ENCODE measurements at regions not wholly inside any gene's neighbourhood (a gene's known extent, or its start where the extent isn't known, plus 50 kb on each side); places are given as distances from the start of the nearest gene placed in this dataset.

- DNase-seq (ENCODE audit: extremely low read depth, insufficient read length) = no peak
- Histone ChIP-seq H3K4me3 (replicated peaks; ENCODE audit: low read depth, low read length) (no peak overlapping the region), H3K36me3 (ENCODE audit: control insufficient read depth, insufficient read depth, low read length) (no peaks in the 10 kb centered on the region), H3K27me3 (replicated peaks; ENCODE audit: control insufficient read depth, insufficient read depth, low read length) (no peaks in the 10 kb centered on the region)
- TF ChIP-seq, protein P1, sequence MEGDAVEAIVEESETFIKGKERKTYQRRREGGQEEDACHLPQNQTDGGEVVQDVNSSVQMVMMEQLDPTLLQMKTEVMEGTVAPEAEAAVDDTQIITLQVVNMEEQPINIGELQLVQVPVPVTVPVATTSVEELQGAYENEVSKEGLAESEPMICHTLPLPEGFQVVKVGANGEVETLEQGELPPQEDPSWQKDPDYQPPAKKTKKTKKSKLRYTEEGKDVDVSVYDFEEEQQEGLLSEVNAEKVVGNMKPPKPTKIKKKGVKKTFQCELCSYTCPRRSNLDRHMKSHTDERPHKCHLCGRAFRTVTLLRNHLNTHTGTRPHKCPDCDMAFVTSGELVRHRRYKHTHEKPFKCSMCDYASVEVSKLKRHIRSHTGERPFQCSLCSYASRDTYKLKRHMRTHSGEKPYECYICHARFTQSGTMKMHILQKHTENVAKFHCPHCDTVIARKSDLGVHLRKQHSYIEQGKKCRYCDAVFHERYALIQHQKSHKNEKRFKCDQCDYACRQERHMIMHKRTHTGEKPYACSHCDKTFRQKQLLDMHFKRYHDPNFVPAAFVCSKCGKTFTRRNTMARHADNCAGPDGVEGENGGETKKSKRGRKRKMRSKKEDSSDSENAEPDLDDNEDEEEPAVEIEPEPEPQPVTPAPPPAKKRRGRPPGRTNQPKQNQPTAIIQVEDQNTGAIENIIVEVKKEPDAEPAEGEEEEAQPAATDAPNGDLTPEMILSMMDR (IDR thresholded peaks at IDR 0.05; ENCODE audit: insufficient read depth, low read length, poor library complexity, severe bottlenecking) = no peak
Observed at GRCh38 chr7:21051865-21052264, 265.2 kb upstream of the SP8 start.

- no peaks in the 10 kb centered on the region for H3K27me3 ChIP-seq (replicated peaks; ENCODE audit: control insufficient read depth, insufficient read depth, low read length)
- no peaks in the 10 kb centered on the region for H3K36me3 ChIP-seq (ENCODE audit: control insufficient read depth, insufficient read depth, low read length)
- no peak overlapping the region for H3K4me3 ChIP-seq (replicated peaks; ENCODE audit: low read depth, low read length)
- TF ChIP-seq, protein P1 (IDR thresholded peaks at IDR 0.05; ENCODE audit: insufficient read depth, low read length, poor library complexity, severe bottlenecking) = no peak
- no peak for DNase-seq (ENCODE audit: extremely low read depth, insufficient read length)
Observed at GRCh38 chr7:21054427-21055112, 267.9 kb upstream of the SP8 start.

DNA sequence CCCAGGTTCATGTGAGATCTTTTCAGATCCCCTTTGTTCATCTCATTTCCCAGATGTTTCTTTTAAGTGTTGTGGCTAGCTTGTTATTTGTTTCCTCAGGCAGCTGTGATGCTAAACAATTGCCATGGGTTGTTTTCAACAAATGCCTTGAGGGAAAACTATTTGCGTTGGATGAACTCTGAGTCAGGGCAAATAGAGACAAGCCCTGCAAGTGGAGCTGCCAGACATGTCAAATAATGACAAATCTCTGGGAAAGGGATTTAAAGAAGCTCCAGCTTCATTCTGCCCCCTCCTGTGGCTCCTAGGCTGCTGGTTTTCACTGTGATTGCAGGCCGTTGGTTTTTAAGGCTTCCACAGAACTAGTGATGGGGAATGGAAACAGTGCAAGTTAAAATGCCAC, 272.4 kb upstream of the SP8 start:
- TF ChIP-seq, protein P1 (IDR thresholded peaks at IDR 0.05; ENCODE audit: insufficient read depth, low read length, poor library complexity, severe bottlenecking) = no peak
- no peaks in the 10 kb centered on the region for H3K27me3 ChIP-seq (replicated peaks; ENCODE audit: control insufficient read depth, insufficient read depth, low read length)
- H3K36me3 ChIP-seq (ENCODE audit: control insufficient read depth, insufficient read depth, low read length) = no peaks in the 10 kb centered on the region
- H3K4me3 ChIP-seq (replicated peaks; ENCODE audit: low read depth, low read length) = no peak overlapping the region
- DNase-seq (ENCODE audit: extremely low read depth, insufficient read length) = no peak

DNA sequence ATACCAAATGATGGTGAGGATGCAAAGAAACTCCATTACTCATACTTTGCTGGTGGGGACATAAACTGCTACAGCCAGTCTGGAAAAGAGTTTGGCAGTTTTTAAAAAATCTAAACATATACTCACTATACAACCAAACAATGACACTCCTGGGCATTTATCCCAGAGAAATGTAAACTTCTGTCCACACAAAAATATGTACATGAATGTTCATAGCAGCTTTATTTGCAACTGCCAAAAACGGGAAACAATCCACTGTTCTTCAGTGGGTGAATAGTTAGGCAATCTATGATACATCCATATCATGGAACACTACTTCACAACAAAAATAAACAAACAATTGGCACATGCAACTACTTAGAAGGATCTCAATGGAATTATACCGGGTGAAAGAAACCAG, 276.4 kb upstream of the SP8 start:
- no peaks in the 10 kb centered on the region for H3K36me3 ChIP-seq (ENCODE audit: control insufficient read depth, insufficient read depth, low read length)
- no peak for DNase-seq (ENCODE audit: extremely low read depth, insufficient read length)
- H3K27me3 ChIP-seq (replicated peaks; ENCODE audit: control insufficient read depth, insufficient read depth, low read length) = no peaks in the 10 kb centered on the region
- H3K4me3 ChIP-seq (replicated peaks; ENCODE audit: low read depth, low read length) = no peak overlapping the region
- TF ChIP-seq, protein P1 (IDR thresholded peaks at IDR 0.05; ENCODE audit: insufficient read depth, low read length, poor library complexity, severe bottlenecking) = no peak

DNA sequence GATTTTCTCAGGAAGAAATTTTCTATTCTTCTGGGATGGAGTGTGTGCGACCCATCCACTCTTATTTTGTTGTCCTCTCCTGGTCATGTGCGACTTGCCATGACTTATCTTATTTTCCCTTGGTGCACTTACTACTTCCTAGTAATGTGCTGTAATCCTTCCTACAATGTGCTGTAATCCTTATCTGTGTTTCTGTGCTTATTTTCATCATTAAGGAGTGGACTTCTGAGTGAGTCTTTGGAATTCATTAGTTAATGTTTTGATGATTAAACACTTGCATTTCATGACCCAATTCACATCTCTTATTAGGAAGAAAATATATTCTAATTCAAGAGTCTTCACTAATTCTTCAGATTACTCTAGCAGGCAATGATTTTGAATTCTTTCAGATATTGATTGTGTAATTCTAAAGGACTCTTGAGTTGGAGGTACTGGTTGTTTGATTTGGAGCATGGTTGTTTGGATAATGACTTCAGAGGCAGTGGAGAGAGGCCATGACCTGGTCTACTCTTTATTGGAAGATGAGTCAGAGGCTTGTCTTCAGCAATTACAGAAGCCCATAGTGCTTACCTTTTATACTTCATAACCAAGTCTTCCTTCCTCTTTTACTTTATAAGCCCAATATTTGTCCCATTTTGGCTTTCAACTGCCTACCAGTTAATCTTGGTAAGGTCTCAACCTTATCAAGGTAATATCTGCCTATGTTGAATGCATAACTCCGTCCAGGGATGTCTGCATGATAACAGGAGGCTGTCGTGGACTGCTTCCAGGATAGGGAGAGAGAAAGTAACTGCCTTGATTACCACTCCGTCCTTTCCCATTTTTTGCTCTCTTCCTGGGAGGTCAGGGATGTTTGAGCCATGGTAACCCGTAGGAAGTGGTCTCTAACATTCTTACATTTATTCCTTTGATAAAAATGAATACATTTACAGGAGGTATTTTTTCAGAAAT, 278.3 kb upstream of the SP8 start:
- TF ChIP-seq, protein P1 (IDR thresholded peaks at IDR 0.05; ENCODE audit: insufficient read depth, low read length, poor library complexity, severe bottlenecking) = no peak
- no peak for DNase-seq (ENCODE audit: extremely low read depth, insufficient read length)
- no peak overlapping the region for H3K4me3 ChIP-seq (replicated peaks; ENCODE audit: low read depth, low read length)
- H3K27me3 ChIP-seq (replicated peaks; ENCODE audit: control insufficient read depth, insufficient read depth, low read length) = no peaks in the 10 kb centered on the region
- no peaks in the 10 kb centered on the region for H3K36me3 ChIP-seq (ENCODE audit: control insufficient read depth, insufficient read depth, low read length)
